GM12878 (cell line): ENCODE measurements at regions not wholly inside any gene's neighbourhood (a gene's known extent, or its start where the extent isn't known, plus 50 kb on each side); places are given as distances from the start of the nearest gene placed in this dataset.

Experiments
- ATAC-seq: fragments of 200-7000 bp; cut with Tn5 transposase; 3 replicates; pipeline ENCODE4 v1.9.1; 2020; ENCODE audit warnings: mild to moderate bottlenecking, moderate library complexity
- BruUV-seq: library from RNA; stranded (reverse); fragments of 400-500 nt; replicated peaks from 2 replicates; lab custom pipeline; 2021; lab: Mats Ljungman, UMichigan
- CTCF ChIA-PET: fragments of 300-600 bp; sonication (Branson Sonifier 250); formaldehyde crosslinking; extraction: SDS; loops from one replicate; lab custom pipeline; 2021; ENCODE audit warnings: inconsistent platforms; lab: Yijun Ruan, JAX
- POLR2A ChIA-PET: fragments of 350-600 bp; formaldehyde crosslinking; extraction: SDS; loops from one replicate; lab custom pipeline; 2021; ENCODE audit warnings: inconsistent platforms; lab: Charles Lee
- RAD21 ChIA-PET: fragments of 300-600 bp; sonication (Branson Sonifier 250); formaldehyde crosslinking; loops from one replicate; lab custom pipeline; 2023; ENCODE audit warnings: antibody characterized with exemption; ENCODE audit not compliant: unreplicated experiment; lab: Charles Lee
- SMC1A ChIA-PET: fragments of 300-600 bp; sonication (Branson Sonifier 250); formaldehyde crosslinking; loops from one replicate; lab custom pipeline; 2023; ENCODE audit not compliant: unreplicated experiment, uncharacterized antibody; lab: Charles Lee
- DNase-seq: peaks from one replicate; pipeline ENCODE4 v3.0.0-alpha.2; 2011; ENCODE audit warnings: low read depth, low spot score
- FAIRE-seq: peaks from 3 replicates; lab custom pipeline; 2011; peaks lifted over from hg19 to GRCh38; lab: Jason Lieb, UNC
- H2AFZ ChIP-seq: 2 replicates; pipeline ENCODE4 v1.6.0; 2011; ENCODE audit warnings: low read depth, low read length, control low read depth; ENCODE audit not compliant: control insufficient read depth
- H3K27ac ChIP-seq: 2 replicates; pipeline ENCODE4 v1.5.1; 2011; ENCODE audit warnings: control low read depth; ENCODE audit not compliant: control insufficient read depth, insufficient read depth
- H3K27me3 ChIP-seq, 2 experiments: replicated peaks in 1 of 2; 2 replicates each; pipeline versions ENCODE4 v1.6.0 to v1.6.1; 2011; ENCODE audit warnings: low read length in 1 of 2; ENCODE audit not compliant: control insufficient read depth in 2 of 2, insufficient read depth in 2 of 2
- H3K36me3 ChIP-seq, 2 experiments: 2 replicates each; pipeline ENCODE4 v1.5.1; 2011; ENCODE audit warnings: low read length in 1 of 2; ENCODE audit not compliant: control insufficient read depth in 2 of 2, insufficient read depth in 2 of 2
- H3K4me1 ChIP-seq: 2 replicates; pipeline ENCODE4 v1.6.1; 2011; ENCODE audit warnings: mild to moderate bottlenecking, low read length, moderate library complexity, mixed read lengths; ENCODE audit not compliant: control insufficient read depth, insufficient read depth
- H3K4me2 ChIP-seq: 2 replicates; pipeline ENCODE4 v1.6.0; 2011; ENCODE audit warnings: control low read depth; ENCODE audit not compliant: control insufficient read depth, insufficient read depth
- H3K4me3 ChIP-seq: fragments of 200-600 bp; sonication (generic); 2 replicates; pipeline ENCODE4 v1.5.1; 2016
- H3K79me2 ChIP-seq: 2 replicates; pipeline ENCODE4 v1.6.0; 2011; ENCODE audit warnings: low read length; ENCODE audit not compliant: control insufficient read depth, insufficient read depth
- H3K9ac ChIP-seq: 2 replicates; pipeline ENCODE4 v1.8.0; 2011; ENCODE audit warnings: low read length, control low read depth, mixed read lengths; ENCODE audit not compliant: control insufficient read depth, insufficient read depth
- H3K9me3 ChIP-seq: replicated peaks from 3 replicates; pipeline ENCODE4 v1.5.1; 2011; ENCODE audit warnings: mild to moderate bottlenecking, low read length; ENCODE audit not compliant: control insufficient read depth, insufficient read depth
- H4K20me1 ChIP-seq: 2 replicates; pipeline ENCODE4 v1.6.0; 2011; ENCODE audit not compliant: control insufficient read depth, insufficient read depth
- BACH1 ChIP-seq: fragments of 450-650 bp; IDR thresholded peaks from 2 replicates; pipeline ENCODE4 v1.6.1; 2017; ENCODE audit warnings: mild to moderate bottlenecking, borderline replicate concordance
- CBX5 ChIP-seq: sonication (generic); IDR thresholded peaks from 2 replicates; pipeline ENCODE4 v1.6.1; 2016; ENCODE audit warnings: low read depth, moderate library complexity, mild to moderate bottlenecking, inconsistent platforms
- CHD4 ChIP-seq: fragments of 200-600 bp; sonication (generic); IDR thresholded peaks from 2 replicates; pipeline ENCODE4 v1.6.1; 2016; ENCODE audit warnings: mild to moderate bottlenecking
- DPF2 ChIP-seq: fragments of 450-650 bp; IDR thresholded peaks from 2 replicates; pipeline ENCODE4 v1.6.1; 2017; ENCODE audit warnings: mild to moderate bottlenecking
- NFIC ChIP-seq: IDR thresholded peaks from 2 replicates; pipeline ENCODE4 v1.6.1; 2012; ENCODE audit warnings: low read depth, mild to moderate bottlenecking, inconsistent platforms, low read length, moderate library complexity
- STAT3 ChIP-seq: IDR thresholded peaks from 2 replicates; pipeline ENCODE4 v1.6.1; 2011; ENCODE audit warnings: low read depth, low read length, improper control_type of control experiment
- WGBS: methylation state at CpG from one replicate; pipeline ENCODE4 v1.1.6; 2016; ENCODE audit warnings: low lambda C conversion rate; ENCODE audit not compliant: insufficient replicate concordance, insufficient coverage; ENCODE audit errors: missing lambda C conversion rate; 5-methylcytosine and 5-hydroxymethylcytosine counted together
- in situ Hi-C: fragments of 300-500 bp; cut with MboI; formaldehyde crosslinking; loops from 9 replicates; pipeline ENCODE4 v1.14.3; 2018; ENCODE audit warnings: mixed read lengths
- intact Hi-C: fragments of 100-400 bp; cut with micrococcal nuclease; formaldehyde crosslinking; loops from one replicate; pipeline ENCODE4 v1.14.2; 2022; ENCODE audit not compliant: unreplicated experiment
- TF ChIP-seq, protein P1 (sequence below): IDR thresholded peaks from 2 replicates; pipeline ENCODE4 v1.6.1; 2011; ENCODE audit warnings: mild to moderate bottlenecking, low read depth, low read length, moderate library complexity; ENCODE audit not compliant: insufficient replicate concordance

DNA sequence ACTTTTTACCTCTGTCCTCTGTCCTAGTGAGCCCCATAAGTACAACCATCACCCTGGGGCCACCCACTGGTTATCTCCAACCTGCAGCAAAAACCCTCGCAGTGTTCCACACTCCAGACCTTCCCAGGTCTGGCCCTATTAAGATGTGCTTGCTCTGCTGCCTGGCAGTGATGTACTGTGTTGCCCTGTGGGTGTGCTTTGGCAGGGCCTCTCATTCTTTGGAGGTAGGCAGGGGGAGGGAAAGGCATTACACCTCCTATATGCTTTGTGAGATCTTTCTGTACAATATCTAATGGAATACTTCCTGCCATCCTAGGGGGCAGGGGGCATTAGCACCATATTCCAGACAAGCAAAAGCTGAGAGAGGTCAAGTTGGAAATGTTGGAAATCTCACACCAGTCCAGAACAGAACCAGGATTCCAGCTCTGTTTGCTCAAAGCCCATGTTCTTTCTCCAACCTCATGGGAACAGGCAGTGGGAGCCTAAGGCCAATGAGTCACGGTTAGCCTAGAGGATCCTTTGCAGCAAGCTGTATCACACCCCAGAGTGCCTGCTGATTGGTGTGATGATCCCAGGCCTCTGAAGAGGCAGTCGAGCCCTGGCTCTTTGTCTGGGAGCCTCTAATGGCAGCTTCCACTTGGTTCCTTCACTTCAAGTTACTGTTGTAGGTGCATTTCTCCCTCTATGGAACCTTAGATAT lies 59.7 kb upstream of the UBL3 start:
- FAIRE-seq, result no peak
- H3K4me2 ChIP-seq, result no peak overlapping the region
- ChIA-PET RAD21 (interaction anchor here (0.9 kb wide), 1 partner anchor 139 kb away, joined by 4 read pairs; no protein-coding TSS in a partner anchor), POLR2A (no interaction called here), CTCF (no interaction called here), SMC1A (interaction anchor here (1.5 kb wide), 1 partner anchor 11 kb away, joined by 3 read pairs; no protein-coding TSS in a partner anchor)
- no peak overlapping the region for H3K9ac ChIP-seq
- no peak overlapping the region for H2AFZ ChIP-seq
- H3K79me2 ChIP-seq, result no peaks in the 10 kb centered on the region
- DNase-seq, result no peak
- no peaks in the 10 kb centered on the region for H4K20me1 ChIP-seq
- no peaks in the 10 kb centered on the region for H3K9me3 ChIP-seq
- 6% methylated on average over 3 of the region's 3 CpGs for WGBS
- H3K4me1 ChIP-seq, result peaks cover 11% of the 10 kb centered on the region; the same call in 1 of the 2 replicates
- H3K4me3 ChIP-seq, result no peak overlapping the region
- H3K27ac ChIP-seq, result no peak overlapping the region
- no peak for TF ChIP-seq CBX5
- no peak for TF ChIP-seq BACH1
- TF ChIP-seq, protein P1, sequence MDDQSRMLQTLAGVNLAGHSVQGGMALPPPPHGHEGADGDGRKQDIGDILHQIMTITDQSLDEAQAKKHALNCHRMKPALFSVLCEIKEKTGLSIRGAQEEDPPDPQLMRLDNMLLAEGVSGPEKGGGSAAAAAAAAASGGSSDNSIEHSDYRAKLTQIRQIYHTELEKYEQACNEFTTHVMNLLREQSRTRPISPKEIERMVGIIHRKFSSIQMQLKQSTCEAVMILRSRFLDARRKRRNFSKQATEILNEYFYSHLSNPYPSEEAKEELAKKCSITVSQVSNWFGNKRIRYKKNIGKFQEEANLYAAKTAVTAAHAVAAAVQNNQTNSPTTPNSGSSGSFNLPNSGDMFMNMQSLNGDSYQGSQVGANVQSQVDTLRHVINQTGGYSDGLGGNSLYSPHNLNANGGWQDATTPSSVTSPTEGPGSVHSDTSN, result no peak
- no peak for TF ChIP-seq DPF2
- TF ChIP-seq STAT3, result no peak
- TF ChIP-seq CHD4, result no peak
- no peak for TF ChIP-seq NFIC
- H3K27me3 ChIP-seq, result no peaks in the 10 kb centered on the region; a peak in 1 of 4 replicates
- no peak for ATAC-seq
- no peaks in the 10 kb centered on the region for H3K36me3 ChIP-seq
- intact Hi-C loops (loop anchor here (5.0 kb wide), 1 partner anchor 58 kb away; the partner anchor contains the start of gene UBL3), in situ Hi-C loops (no loop called here)
- no TSS peak for BruUV-seq
